MCF 10A (cell line): ENCODE measurements at regions not wholly inside any gene's neighbourhood (a gene's known extent, or its start where the extent isn't known, plus 50 kb on each side); places are given as distances from the start of the nearest gene placed in this dataset.

Experiments
- BruUV-seq: library from RNA; stranded (reverse); fragments of 400-500 nt; replicated peaks from 2 replicates; lab custom pipeline; 2021; lab: Mats Ljungman, UMichigan
- CTCF ChIA-PET: fragments of 300-600 bp; sonication (Branson Sonifier 250); formaldehyde crosslinking; extraction: SDS; loops from one replicate; lab custom pipeline; 2021; ENCODE audit warnings: antibody characterized with exemption, inconsistent platforms; lab: Yijun Ruan, JAX
- POLR2A ChIA-PET: fragments of 300-600, 350-650 bp; sonication (Branson Sonifier 250); formaldehyde crosslinking; extraction: SDS; loops from one replicate; lab custom pipeline; 2020; ENCODE audit warnings: antibody characterized with exemption, inconsistent platforms; lab: Yijun Ruan, JAX
- DNase-seq: peaks from one replicate; pipeline ENCODE4 v3.0.0-alpha.2; 2018; ENCODE audit not compliant: unreplicated experiment
- H3K27ac Mint-ChIP-seq: one replicate; pipeline ENCODE4 v1.8.0; 2022; ENCODE audit warnings: mild to moderate bottlenecking, low read depth, mixed read lengths; ENCODE audit not compliant: unreplicated experiment
- H3K27me3 Mint-ChIP-seq: one replicate; pipeline ENCODE4 v1.8.0; 2022; ENCODE audit warnings: mixed read lengths; ENCODE audit not compliant: insufficient read depth, unreplicated experiment
- H3K36me3 Mint-ChIP-seq: one replicate; pipeline ENCODE4 v1.8.0; 2022; ENCODE audit warnings: mild to moderate bottlenecking, moderate library complexity, mixed read lengths; ENCODE audit not compliant: insufficient read depth, unreplicated experiment
- H3K4me1 Mint-ChIP-seq: one replicate; pipeline ENCODE4 v1.8.0; 2022; ENCODE audit warnings: mixed read lengths; ENCODE audit not compliant: insufficient read depth, unreplicated experiment
- H3K4me3 Mint-ChIP-seq: one replicate; pipeline ENCODE4 v1.8.0; 2022; ENCODE audit warnings: mild to moderate bottlenecking, moderate library complexity, mixed read lengths; ENCODE audit not compliant: unreplicated experiment
- H3K9me3 Mint-ChIP-seq: one replicate; pipeline ENCODE4 v1.8.0; 2022; ENCODE audit warnings: mixed read lengths; ENCODE audit not compliant: unreplicated experiment
- intact Hi-C: fragments of 100-400 bp; cut with micrococcal nuclease; formaldehyde crosslinking; loops from 2 replicates; pipeline ENCODE4 v1.14.1; 2022
- TF ChIP-seq, protein P1 (sequence below): fragments of 200-600 bp; IDR thresholded peaks from one replicate; pipeline ENCODE4 v1.8.0; 2022; ENCODE audit warnings: antibody characterized with exemption, mild to moderate bottlenecking; ENCODE audit not compliant: unreplicated experiment

DNA sequence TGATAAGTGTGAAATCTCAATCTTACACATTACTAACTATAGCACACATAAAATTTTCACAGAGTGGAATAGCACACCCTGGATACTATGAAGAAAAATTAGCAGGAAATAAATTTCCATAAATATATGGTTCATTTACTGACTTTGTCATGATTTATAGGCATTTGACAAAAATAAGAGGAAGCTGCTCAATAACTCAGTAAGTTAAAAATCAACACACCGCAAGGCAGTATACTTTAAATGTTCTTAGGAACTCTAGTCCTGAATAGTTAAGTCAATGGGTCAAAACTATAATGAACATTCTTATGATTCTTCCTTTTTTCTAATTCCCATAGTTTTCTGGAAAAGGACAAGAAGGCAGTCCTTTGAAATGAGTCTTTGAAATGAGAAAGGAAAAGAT is 1557.8 kb upstream of the RAG2 start:
- H3K36me3 Mint-ChIP-seq: no peaks in the 10 kb centered on the region
- BruUV-seq: no TSS peak
- no peaks in the 10 kb centered on the region for H3K4me1 Mint-ChIP-seq
- H3K4me3 Mint-ChIP-seq: no peak overlapping the region
- no peak overlapping the region for H3K27ac Mint-ChIP-seq
- POLR2A ChIA-PET: interaction anchor here (0.8 kb wide), 1 partner anchor 13 kb away, joined by 4 read pairs; no protein-coding TSS in a partner anchor
- TF ChIP-seq, protein P1, sequence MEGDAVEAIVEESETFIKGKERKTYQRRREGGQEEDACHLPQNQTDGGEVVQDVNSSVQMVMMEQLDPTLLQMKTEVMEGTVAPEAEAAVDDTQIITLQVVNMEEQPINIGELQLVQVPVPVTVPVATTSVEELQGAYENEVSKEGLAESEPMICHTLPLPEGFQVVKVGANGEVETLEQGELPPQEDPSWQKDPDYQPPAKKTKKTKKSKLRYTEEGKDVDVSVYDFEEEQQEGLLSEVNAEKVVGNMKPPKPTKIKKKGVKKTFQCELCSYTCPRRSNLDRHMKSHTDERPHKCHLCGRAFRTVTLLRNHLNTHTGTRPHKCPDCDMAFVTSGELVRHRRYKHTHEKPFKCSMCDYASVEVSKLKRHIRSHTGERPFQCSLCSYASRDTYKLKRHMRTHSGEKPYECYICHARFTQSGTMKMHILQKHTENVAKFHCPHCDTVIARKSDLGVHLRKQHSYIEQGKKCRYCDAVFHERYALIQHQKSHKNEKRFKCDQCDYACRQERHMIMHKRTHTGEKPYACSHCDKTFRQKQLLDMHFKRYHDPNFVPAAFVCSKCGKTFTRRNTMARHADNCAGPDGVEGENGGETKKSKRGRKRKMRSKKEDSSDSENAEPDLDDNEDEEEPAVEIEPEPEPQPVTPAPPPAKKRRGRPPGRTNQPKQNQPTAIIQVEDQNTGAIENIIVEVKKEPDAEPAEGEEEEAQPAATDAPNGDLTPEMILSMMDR: no peak
- no peak for DNase-seq
- H3K27me3 Mint-ChIP-seq: no peaks in the 10 kb centered on the region
- H3K9me3 Mint-ChIP-seq: no peaks in the 10 kb centered on the region
- CTCF ChIA-PET: no interaction called here
- intact Hi-C loops: no loop called here

DNA sequence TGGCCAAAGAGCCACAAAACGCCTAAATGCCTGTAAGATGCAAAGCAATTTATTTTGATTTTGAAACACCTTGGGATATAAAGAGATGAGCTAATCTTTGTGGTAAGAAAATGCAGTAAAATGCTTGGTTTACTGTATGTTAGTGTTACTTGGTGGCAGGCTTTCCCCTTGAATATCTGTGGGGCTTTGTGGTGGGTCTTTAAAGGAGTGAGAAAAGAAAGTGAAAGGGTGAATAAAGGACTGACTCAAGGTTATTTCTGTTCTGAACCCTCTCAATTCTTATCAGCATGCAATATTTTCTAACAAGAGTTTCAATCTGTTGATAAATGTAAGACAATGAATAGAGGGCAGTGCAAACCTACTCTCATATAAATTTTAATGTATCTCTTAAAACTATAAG is 1555.9 kb upstream of the RAG2 start:
- CTCF ChIA-PET: no interaction called here
- Mint-ChIP-seq H3K4me1 (no peaks in the 10 kb centered on the region), H3K36me3 (no peaks in the 10 kb centered on the region), H3K4me3 (no peak overlapping the region), H3K9me3 (no peaks in the 10 kb centered on the region), H3K27ac (no peak overlapping the region), H3K27me3 (no peaks in the 10 kb centered on the region)
- POLR2A ChIA-PET: no interaction called here
- no TSS peak for BruUV-seq
- TF ChIP-seq, protein P1: no peak
- DNase-seq: no peak
- intact Hi-C loops: no loop called here

DNA sequence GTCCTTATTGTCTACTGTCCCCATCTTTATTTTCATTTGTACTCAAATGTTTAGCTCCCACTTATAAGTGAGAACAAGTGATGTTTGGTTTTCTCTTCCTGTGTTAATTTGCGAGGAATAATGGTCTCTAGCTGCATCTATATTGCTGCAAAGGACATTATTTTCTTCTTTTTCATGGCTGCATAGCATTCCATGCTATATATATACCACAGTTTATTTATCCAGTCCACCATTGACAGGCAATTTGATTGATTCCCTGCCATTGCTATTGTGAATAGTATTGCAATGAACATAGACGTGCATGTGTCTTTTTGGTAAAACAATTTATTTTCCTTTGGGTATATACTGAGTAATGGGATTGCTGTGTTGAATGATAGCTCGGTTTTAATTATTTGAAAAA is 1545.8 kb upstream of the RAG2 start:
- Mint-ChIP-seq H3K4me3 (no peak overlapping the region), H3K4me1 (no peaks in the 10 kb centered on the region), H3K27me3 (no peaks in the 10 kb centered on the region), H3K27ac (no peak overlapping the region), H3K9me3 (no peaks in the 10 kb centered on the region), H3K36me3 (no peaks in the 10 kb centered on the region)
- ChIA-PET POLR2A (no interaction called here), CTCF (no interaction called here)
- no peak for DNase-seq
- intact Hi-C loops: no loop called here
- TF ChIP-seq, protein P1: no peak
- no TSS peak for BruUV-seq

DNA sequence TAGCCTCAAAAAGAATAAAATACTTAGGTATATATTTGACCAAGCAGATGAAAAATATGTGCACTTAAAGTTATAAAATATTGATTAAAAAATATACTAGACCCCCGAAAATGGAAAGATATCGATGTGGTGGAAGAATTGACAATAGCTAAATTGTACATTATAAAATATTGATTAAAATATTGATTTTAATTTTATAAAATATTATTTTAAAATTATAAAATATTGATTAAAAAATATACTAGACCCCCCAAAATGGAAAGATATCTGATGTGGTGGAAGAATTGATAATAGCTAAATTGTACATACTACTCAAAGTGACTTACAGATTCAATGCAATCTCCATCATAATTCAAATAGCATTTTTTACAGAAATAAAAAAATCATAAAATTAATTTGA is 1540.9 kb upstream of the RAG2 start:
- H3K36me3 Mint-ChIP-seq: no peaks in the 10 kb centered on the region
- no peaks in the 10 kb centered on the region for H3K9me3 Mint-ChIP-seq
- H3K4me1 Mint-ChIP-seq: no peaks in the 10 kb centered on the region
- no TSS peak for BruUV-seq
- no peak overlapping the region for H3K27ac Mint-ChIP-seq
- ChIA-PET POLR2A (interaction anchor here (0.6 kb wide), 1 partner anchor 257 kb away, joined by 3 read pairs; no protein-coding TSS in a partner anchor), CTCF (no interaction called here)
- TF ChIP-seq, protein P1: no peak
- DNase-seq: no peak
- intact Hi-C loops: no loop called here
- H3K27me3 Mint-ChIP-seq: no peaks in the 10 kb centered on the region
- H3K4me3 Mint-ChIP-seq: no peak overlapping the region
